OCI-LY3 (cell line): ENCODE measurements at regions not wholly inside any gene's neighbourhood (a gene's known extent, or its start where the extent isn't known, plus 50 kb on each side); places are given as distances from the start of the nearest gene placed in this dataset.

Experiments used
- H2AFZ ChIP-seq: fragments of 200-600, 300-600 bp; shearing (Covaris generic); 2 replicates; pipeline ENCODE4 v1.6.0; 2014; ENCODE audit warnings: antibody characterized with exemption, low read depth, low read length
- H3K27ac ChIP-seq: fragments of 200-600, 300-600 bp; sonication (generic); 2 replicates; pipeline ENCODE4 v1.5.1; 2014; ENCODE audit warnings: mild to moderate bottlenecking, low read length, moderate library complexity, mixed read lengths
- H3K27me3 ChIP-seq: fragments of 200-600, 300-600 bp; sonication (generic); 2 replicates; pipeline ENCODE4 v1.6.1; 2014; ENCODE audit warnings: low read depth, low read length, mixed read lengths
- H3K36me3 ChIP-seq: fragments of 200-600, 300-600 bp; sonication (generic); replicated peaks from 2 replicates; pipeline ENCODE3; 2014; ENCODE audit warnings: low read depth, low read length, mixed read lengths
- H3K4me1 ChIP-seq: fragments of 300-600, 200-600 bp; sonication (generic); 2 replicates; pipeline ENCODE4 v1.6.1; 2014; ENCODE audit warnings: low read length, mixed read lengths
- H3K4me2 ChIP-seq: fragments of 200-600, 300-600 bp; sonication (generic); 2 replicates; pipeline ENCODE4 v1.6.1; 2014; ENCODE audit warnings: low read length, mixed read lengths
- H3K4me3 ChIP-seq: fragments of 300-600, 200-600 bp; sonication (generic); 2 replicates; pipeline ENCODE4 v1.5.1; 2014; ENCODE audit warnings: antibody characterized with exemption, mild to moderate bottlenecking, low read length, moderate library complexity
- H3K79me2 ChIP-seq: fragments of 300-600, 200-600 bp; shearing (Covaris generic); 2 replicates; pipeline ENCODE4 v1.6.1; 2014; ENCODE audit warnings: mild to moderate bottlenecking, low read length, mixed read lengths
- H3K9ac ChIP-seq: fragments of 300-600, 200-600 bp; shearing (Covaris generic); 2 replicates; pipeline ENCODE4 v1.6.0; 2014; ENCODE audit warnings: mild to moderate bottlenecking, low read length, moderate library complexity
- H3K9me3 ChIP-seq: fragments of 200-600, 300-600 bp; shearing (Covaris generic); 2 replicates; pipeline ENCODE4 v1.6.1; 2014; ENCODE audit warnings: low read length, mixed read lengths; ENCODE audit not compliant: insufficient read depth
- H4K20me1 ChIP-seq: fragments of 200-600, 300-600 bp; sonication (generic); 2 replicates; pipeline ENCODE4 v1.6.1; 2016; ENCODE audit warnings: low read length, mixed read lengths; ENCODE audit not compliant: insufficient read depth
- CTCF ChIP-seq: fragments of 200-600, 300-600 bp; sonication (generic); IDR thresholded peaks from 2 replicates; pipeline ENCODE4 v1.5.1; 2014; ENCODE audit warnings: antibody characterized with exemption, low read length, low read depth
- EZH2phosphoT487 ChIP-seq: fragments of 200-600 bp; shearing (Covaris generic); IDR thresholded peaks from 2 replicates; pipeline ENCODE4 v1.6.1; 2018; ENCODE audit warnings: antibody characterized with exemption, mixed run types, low read depth

- H3K79me2 ChIP-seq: no peaks in the 10 kb centered on the region
- TF ChIP-seq CTCF (no peak), EZH2phosphoT487 (no peak)
- no peak overlapping the region for H3K9ac ChIP-seq
- no peak overlapping the region for H2AFZ ChIP-seq
- H3K27me3 ChIP-seq: no peaks in the 10 kb centered on the region
- H3K27ac ChIP-seq: no peak overlapping the region
- H3K4me1 ChIP-seq: no peaks in the 10 kb centered on the region
- H3K4me2 ChIP-seq: no peak overlapping the region
- H3K9me3 ChIP-seq: no peaks in the 10 kb centered on the region
- H4K20me1 ChIP-seq: no peaks in the 10 kb centered on the region
- H3K36me3 ChIP-seq: no peaks in the 10 kb centered on the region
- H3K4me3 ChIP-seq: no peak overlapping the region
Observed at GRCh38 chr13:110008816-110009215, 222.4 kb upstream of the IRS2 start.

- no peak overlapping the region for H3K27ac ChIP-seq
- H2AFZ ChIP-seq: no peak overlapping the region
- H3K79me2 ChIP-seq: no peaks in the 10 kb centered on the region
- H3K36me3 ChIP-seq: no peaks in the 10 kb centered on the region
- H3K4me3 ChIP-seq: no peak overlapping the region
- peaks cover 6% of the 10 kb centered on the region; the same call in 1 of the 2 replicates for H3K27me3 ChIP-seq
- no peak for TF ChIP-seq EZH2phosphoT487
- TF ChIP-seq CTCF: no peak
- no peak overlapping the region for H3K9ac ChIP-seq
- no peaks in the 10 kb centered on the region for H3K4me1 ChIP-seq
- H3K4me2 ChIP-seq: no peak overlapping the region
- H4K20me1 ChIP-seq: no peaks in the 10 kb centered on the region
- no peaks in the 10 kb centered on the region for H3K9me3 ChIP-seq
Observed at GRCh38 chr13:110006304-110006703, 219.9 kb upstream of the IRS2 start.

- Histone ChIP-seq H3K27me3 (peaks cover 13% of the 10 kb centered on the region; the same call in 1 of the 2 replicates), H3K4me1 (no peaks in the 10 kb centered on the region), H2AFZ (no peak overlapping the region), H3K9ac (no peak overlapping the region), H3K79me2 (no peaks in the 10 kb centered on the region), H3K36me3 (no peaks in the 10 kb centered on the region), H3K9me3 (no peaks in the 10 kb centered on the region), H4K20me1 (no peaks in the 10 kb centered on the region), H3K27ac (no peak overlapping the region), H3K4me3 (no peak overlapping the region), H3K4me2 (no peak overlapping the region)
- TF ChIP-seq EZH2phosphoT487: no peak
- TF ChIP-seq CTCF: no peak
Observed at GRCh38 chr13:110005563-110005962, 219.2 kb upstream of the IRS2 start.

GRCh38 chr13:110004814-110005213 lies 218.4 kb upstream of the IRS2 start:
- TF ChIP-seq EZH2phosphoT487 (no peak), CTCF (no peak)
- H3K9ac ChIP-seq: no peak overlapping the region
- H3K27me3 ChIP-seq: peaks cover 13% of the 10 kb centered on the region; the same call in 1 of the 2 replicates
- H3K79me2 ChIP-seq: no peaks in the 10 kb centered on the region
- H3K27ac ChIP-seq: no peak overlapping the region
- H3K4me1 ChIP-seq: no peaks in the 10 kb centered on the region
- H3K9me3 ChIP-seq: no peaks in the 10 kb centered on the region
- no peak overlapping the region for H3K4me2 ChIP-seq
- no peak overlapping the region for H2AFZ ChIP-seq
- no peaks in the 10 kb centered on the region for H4K20me1 ChIP-seq
- H3K36me3 ChIP-seq: no peaks in the 10 kb centered on the region
- no peak overlapping the region for H3K4me3 ChIP-seq
